ENCODE measurements at regions not wholly inside any gene's neighbourhood (a gene's known extent, or its start where the extent isn't known, plus 50 kb on each side); places are given as distances from the start of the nearest gene placed in this dataset.

- H3K4me1 ChIP-seq: no peaks in the 10 kb centered on the region
- H3K4me3 ChIP-seq: no peak overlapping the region
- intact Hi-C loops (cut with DNase I): no loop called here
- no peak for TF ChIP-seq CTCF (IDR thresholded peaks at IDR 0.05)
- H3K9me3 ChIP-seq: no peaks in the 10 kb centered on the region
- DNase-seq (ENCODE audit: low spot score in 2 of 2): no peak
- no peak overlapping the region for H3K27ac ChIP-seq
- H3K27me3 ChIP-seq: no peaks in the 10 kb centered on the region
- H3K36me3 ChIP-seq: no peaks in the 10 kb centered on the region
Measured at GRCh38 chr3:102599819-102600576, 165.2 kb downstream of the ZPLD1 start.

GRCh38 chr3:102605153-102605552, 170.3 kb downstream of the ZPLD1 start:
- intact Hi-C loops (cut with DNase I): no loop called here
- Histone ChIP-seq H3K36me3 (no peaks in the 10 kb centered on the region), H3K4me3 (no peak overlapping the region), H3K4me1 (no peaks in the 10 kb centered on the region), H3K27me3 (no peaks in the 10 kb centered on the region), H3K27ac (no peak overlapping the region), H3K9me3 (no peaks in the 10 kb centered on the region)
- TF ChIP-seq CTCF (IDR thresholded peaks at IDR 0.05): no peak
- no peak for DNase-seq (ENCODE audit: low spot score in 2 of 2)

- Histone ChIP-seq H3K27ac (no peak overlapping the region), H3K4me3 (no peak overlapping the region), H3K4me1 (no peaks in the 10 kb centered on the region), H3K27me3 (no peaks in the 10 kb centered on the region), H3K36me3 (no peaks in the 10 kb centered on the region), H3K9me3 (no peaks in the 10 kb centered on the region)
- DNase-seq (ENCODE audit: low spot score in 2 of 2): no peak
- no peak for TF ChIP-seq CTCF (IDR thresholded peaks at IDR 0.05)
- intact Hi-C loops (cut with DNase I): no loop called here
Measured at GRCh38 chr3:102608875-102609274, 174.1 kb downstream of the ZPLD1 start.

- no peak for DNase-seq (ENCODE audit: low spot score in 2 of 2)
- no peak overlapping the region for H3K4me3 ChIP-seq
- intact Hi-C loops (cut with DNase I): no loop called here
- no peaks in the 10 kb centered on the region for H3K9me3 ChIP-seq
- no peaks in the 10 kb centered on the region for H3K4me1 ChIP-seq
- no peak overlapping the region for H3K27ac ChIP-seq
- no peaks in the 10 kb centered on the region for H3K27me3 ChIP-seq
- TF ChIP-seq CTCF (IDR thresholded peaks at IDR 0.05): no peak
- no peaks in the 10 kb centered on the region for H3K36me3 ChIP-seq
Measured at GRCh38 chr3:102614021-102614569, 179.3 kb downstream of the ZPLD1 start.

GRCh38 chr3:102614585-102614984, 179.8 kb downstream of the ZPLD1 start:
- no peak for DNase-seq (ENCODE audit: low spot score in 2 of 2)
- intact Hi-C loops (cut with DNase I): no loop called here
- Histone ChIP-seq H3K27me3 (no peaks in the 10 kb centered on the region), H3K9me3 (no peaks in the 10 kb centered on the region), H3K4me3 (no peak overlapping the region), H3K27ac (no peak overlapping the region), H3K36me3 (no peaks in the 10 kb centered on the region), H3K4me1 (no peaks in the 10 kb centered on the region)
- no peak for TF ChIP-seq CTCF (IDR thresholded peaks at IDR 0.05)

Data from ascending aorta (tissue), 2 donors.